ENCODE measurements at regions not wholly inside any gene's neighbourhood (a gene's known extent, or its start where the extent isn't known, plus 50 kb on each side); places are given as distances from the start of the nearest gene placed in this dataset.
"Not testable (repeated sequence)": the region's sequence is repeated elsewhere in the genome, so short reads cannot be mapped to it uniquely, and the experiment has no call there.

DNA sequence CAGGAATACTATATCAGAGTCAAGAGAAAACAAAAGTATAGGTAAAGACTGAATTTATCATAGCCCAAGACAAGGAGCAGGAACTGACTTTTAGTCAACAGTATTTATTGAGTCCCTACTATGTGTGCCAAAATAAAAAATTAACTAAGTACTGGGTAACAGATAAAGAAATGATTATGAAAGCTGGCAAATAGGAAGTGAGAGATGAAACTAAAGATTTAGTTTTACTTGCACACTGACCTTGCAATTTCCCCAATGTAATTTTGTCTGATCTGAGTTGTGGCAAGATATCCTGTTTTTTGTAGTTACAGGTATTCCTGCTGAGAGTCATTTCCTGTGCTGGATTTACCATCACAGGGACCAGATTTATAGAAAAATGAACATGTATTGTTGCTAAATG, 518.9 kb upstream of the TGIF2LX start:
- TF ChIP-seq, protein P1, sequence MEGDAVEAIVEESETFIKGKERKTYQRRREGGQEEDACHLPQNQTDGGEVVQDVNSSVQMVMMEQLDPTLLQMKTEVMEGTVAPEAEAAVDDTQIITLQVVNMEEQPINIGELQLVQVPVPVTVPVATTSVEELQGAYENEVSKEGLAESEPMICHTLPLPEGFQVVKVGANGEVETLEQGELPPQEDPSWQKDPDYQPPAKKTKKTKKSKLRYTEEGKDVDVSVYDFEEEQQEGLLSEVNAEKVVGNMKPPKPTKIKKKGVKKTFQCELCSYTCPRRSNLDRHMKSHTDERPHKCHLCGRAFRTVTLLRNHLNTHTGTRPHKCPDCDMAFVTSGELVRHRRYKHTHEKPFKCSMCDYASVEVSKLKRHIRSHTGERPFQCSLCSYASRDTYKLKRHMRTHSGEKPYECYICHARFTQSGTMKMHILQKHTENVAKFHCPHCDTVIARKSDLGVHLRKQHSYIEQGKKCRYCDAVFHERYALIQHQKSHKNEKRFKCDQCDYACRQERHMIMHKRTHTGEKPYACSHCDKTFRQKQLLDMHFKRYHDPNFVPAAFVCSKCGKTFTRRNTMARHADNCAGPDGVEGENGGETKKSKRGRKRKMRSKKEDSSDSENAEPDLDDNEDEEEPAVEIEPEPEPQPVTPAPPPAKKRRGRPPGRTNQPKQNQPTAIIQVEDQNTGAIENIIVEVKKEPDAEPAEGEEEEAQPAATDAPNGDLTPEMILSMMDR (IDR thresholded peaks at IDR 0.05): not testable (repeated sequence)
- TF ChIP-seq POLR2A, EP300 (IDR thresholded peaks at IDR 0.05): not testable (repeated sequence)
